GM12878 (cell line): ENCODE measurements at regions not wholly inside any gene's neighbourhood (a gene's known extent, or its start where the extent isn't known, plus 50 kb on each side); places are given as distances from the start of the nearest gene placed in this dataset.

Experiments
- ATAC-seq: fragments of 200-7000 bp; cut with Tn5 transposase; 3 replicates; pipeline ENCODE4 v1.9.1; 2020; ENCODE audit warnings: mild to moderate bottlenecking, moderate library complexity
- BruUV-seq: library from RNA; stranded (reverse); fragments of 400-500 nt; replicated peaks from 2 replicates; lab custom pipeline; 2021; lab: Mats Ljungman, UMichigan
- CTCF ChIA-PET: fragments of 300-600 bp; sonication (Branson Sonifier 250); formaldehyde crosslinking; extraction: SDS; loops from one replicate; lab custom pipeline; 2021; ENCODE audit warnings: inconsistent platforms; lab: Yijun Ruan, JAX
- POLR2A ChIA-PET: fragments of 350-600 bp; formaldehyde crosslinking; extraction: SDS; loops from one replicate; lab custom pipeline; 2021; ENCODE audit warnings: inconsistent platforms; lab: Charles Lee
- RAD21 ChIA-PET: fragments of 300-600 bp; sonication (Branson Sonifier 250); formaldehyde crosslinking; loops from one replicate; lab custom pipeline; 2023; ENCODE audit warnings: antibody characterized with exemption; ENCODE audit not compliant: unreplicated experiment; lab: Charles Lee
- SMC1A ChIA-PET: fragments of 300-600 bp; sonication (Branson Sonifier 250); formaldehyde crosslinking; loops from one replicate; lab custom pipeline; 2023; ENCODE audit not compliant: unreplicated experiment, uncharacterized antibody; lab: Charles Lee
- DNase-seq: peaks from one replicate; pipeline ENCODE4 v3.0.0-alpha.2; 2011; ENCODE audit warnings: low read depth, low spot score
- FAIRE-seq: peaks from 3 replicates; lab custom pipeline; 2011; peaks lifted over from hg19 to GRCh38; lab: Jason Lieb, UNC
- H2AFZ ChIP-seq: 2 replicates; pipeline ENCODE4 v1.6.0; 2011; ENCODE audit warnings: low read depth, low read length, control low read depth; ENCODE audit not compliant: control insufficient read depth
- H3K27ac ChIP-seq: 2 replicates; pipeline ENCODE4 v1.5.1; 2011; ENCODE audit warnings: control low read depth; ENCODE audit not compliant: control insufficient read depth, insufficient read depth
- H3K27me3 ChIP-seq, 2 experiments: replicated peaks in 1 of 2; 2 replicates each; pipeline versions ENCODE4 v1.6.0 to v1.6.1; 2011; ENCODE audit warnings: low read length in 1 of 2; ENCODE audit not compliant: control insufficient read depth in 2 of 2, insufficient read depth in 2 of 2
- H3K36me3 ChIP-seq, 2 experiments: 2 replicates each; pipeline ENCODE4 v1.5.1; 2011; ENCODE audit warnings: low read length in 1 of 2; ENCODE audit not compliant: control insufficient read depth in 2 of 2, insufficient read depth in 2 of 2
- H3K4me1 ChIP-seq: 2 replicates; pipeline ENCODE4 v1.6.1; 2011; ENCODE audit warnings: mild to moderate bottlenecking, low read length, moderate library complexity, mixed read lengths; ENCODE audit not compliant: control insufficient read depth, insufficient read depth
- H3K4me2 ChIP-seq: 2 replicates; pipeline ENCODE4 v1.6.0; 2011; ENCODE audit warnings: control low read depth; ENCODE audit not compliant: control insufficient read depth, insufficient read depth
- H3K4me3 ChIP-seq: fragments of 200-600 bp; sonication (generic); 2 replicates; pipeline ENCODE4 v1.5.1; 2016
- H3K79me2 ChIP-seq: 2 replicates; pipeline ENCODE4 v1.6.0; 2011; ENCODE audit warnings: low read length; ENCODE audit not compliant: control insufficient read depth, insufficient read depth
- H3K9ac ChIP-seq: 2 replicates; pipeline ENCODE4 v1.8.0; 2011; ENCODE audit warnings: low read length, control low read depth, mixed read lengths; ENCODE audit not compliant: control insufficient read depth, insufficient read depth
- H3K9me3 ChIP-seq: replicated peaks from 3 replicates; pipeline ENCODE4 v1.5.1; 2011; ENCODE audit warnings: mild to moderate bottlenecking, low read length; ENCODE audit not compliant: control insufficient read depth, insufficient read depth
- H4K20me1 ChIP-seq: 2 replicates; pipeline ENCODE4 v1.6.0; 2011; ENCODE audit not compliant: control insufficient read depth, insufficient read depth
- BCLAF1 ChIP-seq: fragments of 450-650 bp; IDR thresholded peaks from 2 replicates; pipeline ENCODE4 v1.6.1; 2017; ENCODE audit warnings: antibody characterized with exemption, mild to moderate bottlenecking, moderate library complexity
- CBFB ChIP-seq: IDR thresholded peaks from 2 replicates; pipeline ENCODE4 v1.6.1; 2016; ENCODE audit warnings: antibody characterized with exemption, low read depth
- CHD2 ChIP-seq: IDR thresholded peaks from 2 replicates; pipeline ENCODE4 v1.6.1; 2011; ENCODE audit warnings: low read depth, low read length, improper control_type of control experiment, borderline replicate concordance
- HCFC1 ChIP-seq: fragments of 150-350 bp; IDR thresholded peaks from 2 replicates; pipeline ENCODE4 v1.6.1; 2014; ENCODE audit warnings: low read length
- IKZF1 ChIP-seq: fragments of 450-650 bp; conservative IDR thresholded peaks from 2 replicates; pipeline ENCODE4 v1.6.1; 2017; ENCODE audit warnings: antibody characterized with exemption, mild to moderate bottlenecking
- POU2F2 ChIP-seq: IDR thresholded peaks from 3 replicates; pipeline ENCODE4 v1.6.1; 2011; ENCODE audit warnings: low read depth, mild to moderate bottlenecking, low read length, borderline replicate concordance
- SKIL ChIP-seq: fragments of 450-650 bp; IDR thresholded peaks from 2 replicates; pipeline ENCODE4 v1.6.1; 2017; ENCODE audit warnings: mild to moderate bottlenecking, low read depth, inconsistent platforms; ENCODE audit not compliant: poor library complexity, severe bottlenecking
- STAT1 ChIP-seq: fragments of 450-650 bp; conservative IDR thresholded peaks from 2 replicates; pipeline ENCODE4 v1.6.1; 2014; ENCODE audit warnings: antibody characterized with exemption, mild to moderate bottlenecking
- ZBTB40 ChIP-seq: fragments of 450-650 bp; IDR thresholded peaks from 2 replicates; pipeline ENCODE4 v1.6.1; 2016; ENCODE audit warnings: mild to moderate bottlenecking, moderate library complexity, borderline replicate concordance
- ZNF217 ChIP-seq: fragments of 450-650 bp; IDR thresholded peaks from 2 replicates; pipeline ENCODE4 v1.6.1; 2017; ENCODE audit warnings: antibody characterized with exemption, mild to moderate bottlenecking
- ZNF24 ChIP-seq: fragments of 450-650 bp; IDR thresholded peaks from 2 replicates; pipeline ENCODE4 v1.6.1; 2017; ENCODE audit warnings: antibody characterized with exemption, mild to moderate bottlenecking
- WGBS: methylation state at CpG from one replicate; pipeline ENCODE4 v1.1.6; 2016; ENCODE audit warnings: low lambda C conversion rate; ENCODE audit not compliant: insufficient replicate concordance, insufficient coverage; ENCODE audit errors: missing lambda C conversion rate; 5-methylcytosine and 5-hydroxymethylcytosine counted together
- in situ Hi-C: fragments of 300-500 bp; cut with MboI; formaldehyde crosslinking; loops from 9 replicates; pipeline ENCODE4 v1.14.3; 2018; ENCODE audit warnings: mixed read lengths
- intact Hi-C: fragments of 100-400 bp; cut with micrococcal nuclease; formaldehyde crosslinking; loops from one replicate; pipeline ENCODE4 v1.14.2; 2022; ENCODE audit not compliant: unreplicated experiment

- Histone ChIP-seq H3K4me3 (no peak overlapping the region), H3K4me1 (no peaks in the 10 kb centered on the region), H3K27ac (no peak overlapping the region), H3K27me3 (no peaks in the 10 kb centered on the region), H4K20me1 (no peaks in the 10 kb centered on the region), H3K9ac (no peak overlapping the region), H3K36me3 (no peaks in the 10 kb centered on the region), H3K79me2 (no peaks in the 10 kb centered on the region), H3K9me3 (no peaks in the 10 kb centered on the region), H3K4me2 (no peak overlapping the region), H2AFZ (no peak overlapping the region)
- ChIA-PET RAD21 (interaction anchor here (1.2 kb wide), 1 partner anchor 233 kb away, joined by 3 read pairs; no protein-coding TSS in a partner anchor), CTCF (no interaction called here), SMC1A (no interaction called here), POLR2A (no interaction called here)
- ATAC-seq (no peak), FAIRE-seq (no peak), DNase-seq (no peak)
- no TSS peak for BruUV-seq
- WGBS = 34% methylated on average over 10 of the region's 10 CpGs
- TF ChIP-seq POU2F2 (no peak), ZBTB40 (no peak), ZNF24 (no peak), BCLAF1 (no peak), CHD2 (no peak), STAT1 (no peak), HCFC1 (no peak), CBFB (no peak), IKZF1 (no peak), ZNF217 (no peak), SKIL (no peak)
- in situ Hi-C loops = no loop called here
- intact Hi-C loops = no loop called here
These were observed 209.7 kb upstream of the RADX start for GRCh38 chrX:106401965-106402559.
